ENCODE measurements at regions not wholly inside any gene's neighbourhood (a gene's known extent, or its start where the extent isn't known, plus 50 kb on each side); places are given as distances from the start of the nearest gene placed in this dataset.

GRCh38 chr16:17938546-17938945, 398.0 kb downstream of the NPIPA8 start:
- Histone ChIP-seq H3K27me3 (no peaks in the 10 kb centered on the region), H3K27ac (replicated peaks in 1 of 4) (no peak overlapping the region), H3K36me3 (no peaks in the 10 kb centered on the region), H3K4me3 (no peak overlapping the region), H3K4me1 (no peaks in the 10 kb centered on the region), H3K9me3 (no peaks in the 10 kb centered on the region)
- no peak for DNase-seq (ENCODE audit: extremely low spot score)
- TF ChIP-seq CTCF (IDR thresholded peaks at IDR 0.05) (no peak), POLR2AphosphoS5 (IDR thresholded peaks at IDR 0.05) (no peak), EP300 (IDR thresholded peaks at IDR 0.05) (no peak), POLR2A (IDR thresholded peaks at IDR 0.05; ENCODE audit: low read depth) (no peak)
- intact Hi-C loops (cut with DNase I) = no loop called here
- 85% methylated on average over 3 of the region's 3 CpGs for WGBS

DNA sequence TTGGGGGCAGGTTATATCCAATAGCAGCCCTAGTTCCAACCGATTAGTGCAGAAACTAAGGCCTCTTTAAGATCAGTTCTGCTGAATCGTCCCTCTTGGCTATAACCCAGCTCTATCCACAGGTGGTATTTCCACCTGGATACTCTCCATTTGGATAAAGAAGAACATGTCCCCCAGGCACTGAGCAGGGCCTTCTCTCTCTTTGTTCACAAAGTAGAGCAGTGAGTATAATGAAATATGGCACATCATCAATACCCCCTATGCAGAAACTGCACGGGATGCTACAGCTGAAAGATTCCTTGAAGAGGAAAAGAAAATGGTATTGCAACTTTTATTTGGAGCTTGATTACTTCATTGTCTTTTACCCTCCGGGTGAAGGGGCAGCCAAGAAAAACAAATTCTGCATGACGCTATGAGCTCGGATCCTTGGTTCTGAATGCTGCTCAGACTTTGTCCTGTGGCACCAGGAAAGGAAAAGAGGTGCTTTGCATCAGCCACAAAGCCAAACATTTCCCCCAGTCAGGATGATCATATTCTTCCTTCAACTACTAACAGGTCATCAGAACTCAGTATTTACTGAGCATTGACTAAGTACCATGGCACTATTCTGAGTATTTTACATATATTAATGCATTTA, 399.7 kb downstream of the NPIPA8 start:
- H3K9me3 ChIP-seq = no peaks in the 10 kb centered on the region
- no peaks in the 10 kb centered on the region for H3K4me1 ChIP-seq
- H3K4me3 ChIP-seq = no peak overlapping the region
- DNase-seq (ENCODE audit: extremely low spot score) = no peak
- TF ChIP-seq POLR2AphosphoS5 (IDR thresholded peaks at IDR 0.05) (no peak), POLR2A (IDR thresholded peaks at IDR 0.05; ENCODE audit: low read depth) (no peak), CTCF (IDR thresholded peaks at IDR 0.05) (no peak), EP300 (IDR thresholded peaks at IDR 0.05) (no peak)
- intact Hi-C loops (cut with DNase I) = no loop called here
- H3K27ac ChIP-seq (replicated peaks in 1 of 4) = no peak overlapping the region
- WGBS = 69% methylated on average over 6 of the region's 6 CpGs
- H3K27me3 ChIP-seq = no peaks in the 10 kb centered on the region
- no peaks in the 10 kb centered on the region for H3K36me3 ChIP-seq

GRCh38 chr16:17930280-17930679, 406.3 kb downstream of the NPIPA8 start:
- 86% methylated on average over 1 of the region's 1 CpG for WGBS
- TF ChIP-seq POLR2A (IDR thresholded peaks at IDR 0.05; ENCODE audit: low read depth) (no peak), CTCF (IDR thresholded peaks at IDR 0.05) (no peak), EP300 (IDR thresholded peaks at IDR 0.05) (no peak), POLR2AphosphoS5 (IDR thresholded peaks at IDR 0.05) (no peak)
- DNase-seq (ENCODE audit: extremely low spot score) = no peak
- no peaks in the 10 kb centered on the region for H3K36me3 ChIP-seq
- H3K9me3 ChIP-seq = no peaks in the 10 kb centered on the region
- H3K4me3 ChIP-seq = no peak overlapping the region
- no peak overlapping the region for H3K27ac ChIP-seq (replicated peaks in 1 of 4)
- intact Hi-C loops (cut with DNase I) = no loop called here
- no peaks in the 10 kb centered on the region for H3K27me3 ChIP-seq
- no peaks in the 10 kb centered on the region for H3K4me1 ChIP-seq

DNA sequence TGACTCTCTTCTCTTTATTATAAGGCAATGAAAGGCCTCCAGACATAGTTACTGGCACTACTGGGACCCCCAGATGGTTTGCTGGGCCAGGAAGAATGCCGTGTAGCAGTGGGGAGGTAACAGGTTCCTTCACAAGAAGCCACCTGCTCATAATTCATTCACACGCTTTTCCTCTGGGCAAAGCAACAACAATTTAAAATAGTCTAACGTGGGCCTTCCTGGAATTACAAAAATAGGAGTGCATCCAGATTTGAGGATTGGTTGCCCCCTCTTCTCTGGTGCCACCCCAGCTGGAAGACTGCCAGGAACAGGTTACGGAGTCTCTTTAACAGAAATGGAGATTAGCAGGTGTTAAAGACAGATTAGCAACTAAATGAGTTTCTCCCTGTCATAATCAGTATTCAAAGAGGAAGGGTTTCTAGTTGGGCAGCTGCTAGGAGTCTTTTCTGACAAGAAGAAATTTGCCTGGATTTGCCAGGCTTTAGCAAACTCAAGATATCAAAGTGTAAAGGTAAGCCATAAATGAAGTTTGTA, 409.6 kb downstream of the NPIPA8 start:
- H3K4me3 ChIP-seq = no peak overlapping the region
- no peaks in the 10 kb centered on the region for H3K27me3 ChIP-seq
- WGBS = 55% methylated on average over 4 of the region's 4 CpGs
- H3K4me1 ChIP-seq = no peaks in the 10 kb centered on the region
- TF ChIP-seq EP300 (IDR thresholded peaks at IDR 0.05) (no peak), POLR2AphosphoS5 (IDR thresholded peaks at IDR 0.05) (no peak), CTCF (IDR thresholded peaks at IDR 0.05) (no peak), POLR2A (IDR thresholded peaks at IDR 0.05; ENCODE audit: low read depth) (no peak)
- peaks cover 0 to 11% (median 3%) of the 10 kb centered on the region in 4 donors for H3K9me3 ChIP-seq
- intact Hi-C loops (cut with DNase I) = no loop called here
- no peaks in the 10 kb centered on the region for H3K36me3 ChIP-seq
- no peak for DNase-seq (ENCODE audit: extremely low spot score)
- H3K27ac ChIP-seq (replicated peaks in 1 of 4) = no peak overlapping the region

- H3K27me3 ChIP-seq = no peaks in the 10 kb centered on the region
- 66% methylated on average over 5 of the region's 5 CpGs for WGBS
- intact Hi-C loops (cut with DNase I) = no loop called here
- no peak for DNase-seq (ENCODE audit: extremely low spot score)
- no peaks in the 10 kb centered on the region for H3K4me1 ChIP-seq
- H3K27ac ChIP-seq (replicated peaks in 1 of 4) = no peak overlapping the region
- no peaks in the 10 kb centered on the region for H3K36me3 ChIP-seq
- TF ChIP-seq CTCF (IDR thresholded peaks at IDR 0.05) (no peak), EP300 (IDR thresholded peaks at IDR 0.05) (no peak), POLR2A (IDR thresholded peaks at IDR 0.05; ENCODE audit: low read depth) (no peak)
- H3K4me3 ChIP-seq = no peak overlapping the region
- H3K9me3 ChIP-seq = peaks cover 0 to 16% (median 5%) of the 10 kb centered on the region in 4 donors
Observed at GRCh38 chr16:17926461-17926860, 410.1 kb downstream of the NPIPA8 start.
